ENCODE measurements at regions not wholly inside any gene's neighbourhood (a gene's known extent, or its start where the extent isn't known, plus 50 kb on each side); places are given as distances from the start of the nearest gene placed in this dataset. TPM values are rescaled to one million over a fixed set of nuclear protein-coding genes. Genes with fewer than 3 reads are reported as not detected.
"Not testable (repeated sequence)": the region's sequence is repeated elsewhere in the genome, so short reads cannot be mapped to it uniquely, and the experiment has no call there.

GRCh38 chr20:30728271-30728885, 529.1 kb upstream of the DEFB115 start:
- H2BK5ac ChIP-seq (ENCODE audit: low read depth, low read length, poor library complexity, severe bottlenecking); ATAC-seq (ENCODE audit: low read depth); H3K14ac ChIP-seq (replicated peaks; ENCODE audit: low read depth, low read length); H3K27me3 ChIP-seq (ENCODE audit: control insufficient read depth, insufficient read depth, low read length); H3K9me1 ChIP-seq (ENCODE audit: insufficient read depth, low read length); CTCF ChIA-PET; H4K20me1 ChIP-seq (ENCODE audit: insufficient read depth, low read length); H3K79me1 ChIP-seq (ENCODE audit: low read depth in 1 of 2, low read length in 2 of 2); H2BK120ac ChIP-seq (ENCODE audit: low read depth, low read length); POLR2A ChIA-PET (ENCODE audit: unreplicated experiment); H3K4me2 ChIP-seq (ENCODE audit: low read depth, low read length); BruUV-seq (replicated peaks); H4K8ac ChIP-seq (ENCODE audit: low read depth in 2 of 2, low read length in 2 of 2); H3K56ac ChIP-seq (ENCODE audit: extremely low read depth, insufficient read depth, low read length); H2AK9ac ChIP-seq (replicated peaks; ENCODE audit: low read depth, low read length, poor library complexity); H3K23ac ChIP-seq (ENCODE audit: low read depth, low read length); dilution Hi-C loops (cut with HindIII; ENCODE audit: low sequenced_read_pairs, unreplicated experiment); intact Hi-C loops (cut with micrococcal nuclease); H3K4me1 ChIP-seq (ENCODE audit: control insufficient read depth, insufficient read depth, low read length); H3K27ac ChIP-seq (ENCODE audit: insufficient read depth, low read length); H3K36me3 ChIP-seq (ENCODE audit: control insufficient read depth, insufficient read depth, low read length); H2AK5ac ChIP-seq (ENCODE audit: low read depth, low read length); in situ Hi-C loops (cut with MboI; ENCODE audit: low sequenced_read_pairs); H3K9me3 ChIP-seq (ENCODE audit: control insufficient read depth, insufficient read depth, low read length); H3K9ac ChIP-seq (ENCODE audit: low read depth, low read length); H4K5ac ChIP-seq (ENCODE audit: low read depth, low read length); H3K18ac ChIP-seq (ENCODE audit: low read depth, low read length); H2AFZ ChIP-seq (replicated peaks; ENCODE audit: low read length, poor library complexity); H4K91ac ChIP-seq (ENCODE audit: insufficient read depth, low read depth, low read length); DNase-seq; H3K4me3 ChIP-seq (ENCODE audit: insufficient read depth, low read depth, low read length); H3K4ac ChIP-seq (ENCODE audit: low read depth, low read length); H2BK20ac ChIP-seq (ENCODE audit: low read depth, low read length); H2BK15ac ChIP-seq (ENCODE audit: low read depth, low read length): not testable (repeated sequence)
- WGBS, 2 experiments (ENCODE audit: extremely low coverage in 2 of 2, insufficient read length in 1 of 2) = 80% methylated on average over 3 of the region's 38 CpGs; no CpG with 5 or more reads in 1 of the 2 experiments

Small RNA genes lying in the stretch of these regions (microRNA-seq; reads per million reads assigned to microRNA genes)
- gene RF00002 (ENCODE audit: insufficient read depth, insufficient read length) = 5.2 reads per million
- gene RF00026 (ENCODE audit: insufficient read depth, insufficient read length) = not detected

Small RNA genes lying in the stretch of these regions (small RNA-seq; reads per million reads assigned to genes)
- 0 to 2.4 (median 0.33) reads per million in 5 experiments for gene RF00002
- gene RF00026 = 0 reads per million in 5 experiments
